A549 (cell line): ENCODE measurements at regions not wholly inside any gene's neighbourhood (a gene's known extent, or its start where the extent isn't known, plus 50 kb on each side); places are given as distances from the start of the nearest gene placed in this dataset.

ENCODE experiments used
- CBX2 ChIP-seq: fragments of 200-600 bp; sonication (generic); IDR thresholded peaks from 2 replicates; pipeline ENCODE4 v1.6.1; 2016; ENCODE audit warnings: low read depth, mild to moderate bottlenecking, borderline replicate concordance
- CHD2 ChIP-seq: fragments of 150-350 bp; IDR thresholded peaks from 2 replicates; pipeline ENCODE4 v1.6.1; 2014; ENCODE audit warnings: low read length; ENCODE audit not compliant: partially characterized antibody
- CTCF ChIP-seq: fragments of >200 bp; sonication (Bioruptor Twin); formaldehyde crosslinking; IDR thresholded peaks from 3 replicates; pipeline ENCODE4 v1.5.1; 2016
- GATA3 ChIP-seq: IDR thresholded peaks from 2 replicates; pipeline ENCODE4 v1.6.1; 2012; ENCODE audit warnings: borderline replicate concordance
- HMGXB4 ChIP-seq: fragments of 250-450 bp; sonication (Bioruptor Pico); IDR thresholded peaks from 2 replicates; pipeline ENCODE4 v1.5.0; 2021; ENCODE audit warnings: mild to moderate bottlenecking, moderate library complexity, borderline replicate concordance
- POLR2A ChIP-seq: IDR thresholded peaks from 2 replicates; pipeline ENCODE4 v1.6.1; 2012; ENCODE audit warnings: mild to moderate bottlenecking, low read length
- RAD21 ChIP-seq, 2 experiments: fragments of >200 bp in 1 of 2; sonication (Bioruptor Twin) in 1 of 2; formaldehyde crosslinking in 1 of 2; IDR thresholded peaks in 1 of 2; conservative IDR thresholded peaks in 1 of 2; 2 replicates in 1 of 2; 3 replicates in 1 of 2; pipeline ENCODE4 v1.6.1; 2012 to 2018; ENCODE audit warnings: inconsistent platforms in 1 of 2
- RFX5 ChIP-seq: fragments of 450-650 bp; IDR thresholded peaks from 2 replicates; pipeline ENCODE4 v1.7.1; 2014; ENCODE audit warnings: antibody characterized with exemption, mild to moderate bottlenecking, moderate library complexity
- SREBF2 ChIP-seq: fragments of 450-650 bp; IDR thresholded peaks from 2 replicates; pipeline ENCODE4 v1.6.1; 2014; ENCODE audit warnings: mild to moderate bottlenecking, moderate library complexity
- ZFP36 ChIP-seq: fragments of 450-650 bp; IDR thresholded peaks from 2 replicates; pipeline ENCODE4 v1.6.1; 2014; ENCODE audit warnings: borderline replicate concordance; ENCODE audit not compliant: partially characterized antibody
- TF ChIP-seq, protein P1 (sequence below): fragments of 450-650 bp; IDR thresholded peaks from 2 replicates; pipeline ENCODE4 v1.6.1; 2014; ENCODE audit warnings: antibody characterized with exemption

- no peak for TF ChIP-seq CTCF
- TF ChIP-seq ZFP36: no peak
- TF ChIP-seq CHD2: no peak
- TF ChIP-seq GATA3: no peak
- no peak for TF ChIP-seq POLR2A
- TF ChIP-seq, protein P1, sequence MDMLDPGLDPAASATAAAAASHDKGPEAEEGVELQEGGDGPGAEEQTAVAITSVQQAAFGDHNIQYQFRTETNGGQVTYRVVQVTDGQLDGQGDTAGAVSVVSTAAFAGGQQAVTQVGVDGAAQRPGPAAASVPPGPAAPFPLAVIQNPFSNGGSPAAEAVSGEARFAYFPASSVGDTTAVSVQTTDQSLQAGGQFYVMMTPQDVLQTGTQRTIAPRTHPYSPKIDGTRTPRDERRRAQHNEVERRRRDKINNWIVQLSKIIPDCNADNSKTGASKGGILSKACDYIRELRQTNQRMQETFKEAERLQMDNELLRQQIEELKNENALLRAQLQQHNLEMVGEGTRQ: no peak
- TF ChIP-seq HMGXB4 (CRISPR knock-in tag): no peak
- no peak for TF ChIP-seq SREBF2
- no peak for TF ChIP-seq CBX2
- TF ChIP-seq RAD21 (conservative IDR thresholded peaks at IDR 0.05 in 1 of 2, IDR thresholded peaks at IDR 0.05 in 1 of 2): no peak
- no peak for TF ChIP-seq RFX5
Observed at GRCh38 chr3:111315930-111316587, 225.9 kb upstream of the CD96 start.
